IMR-90 (cell line): ENCODE measurements at regions not wholly inside any gene's neighbourhood (a gene's known extent, or its start where the extent isn't known, plus 50 kb on each side); places are given as distances from the start of the nearest gene placed in this dataset.
A peak's percentile ranks its signal among the peaks of the same experiment; 100 is the strongest.

Experiments
- ATAC-seq: fragments of 200-7000 bp; cut with Tn5 transposase; 2 replicates; pipeline ENCODE4 v1.9.1; 2020; ENCODE audit warnings: low read depth, mild to moderate bottlenecking, moderate library complexity
- BruUV-seq: library from RNA; stranded (reverse); fragments of 400-500 nt; replicated peaks from 2 replicates; lab custom pipeline; 2021; lab: Mats Ljungman, UMichigan
- CTCF ChIA-PET: fragments of 300-600 bp; formaldehyde crosslinking; extraction: SDS; loops from one replicate; lab custom pipeline; 2021; ENCODE audit warnings: antibody characterized with exemption; lab: Yijun Ruan, JAX
- POLR2A ChIA-PET: fragments of 300-600 bp; sonication (Branson Sonifier 250); formaldehyde crosslinking; loops from one replicate; lab custom pipeline; 2022; ENCODE audit warnings: antibody characterized with exemption; ENCODE audit not compliant: unreplicated experiment; lab: Charles Lee
- DNase-seq: peaks from one replicate; pipeline ENCODE4 v3.0.0; 2013
- H2AFZ ChIP-seq: replicated peaks from 2 replicates; pipeline ENCODE3; 2013; ENCODE audit warnings: low read length, mild to moderate bottlenecking; ENCODE audit not compliant: poor library complexity
- H2AK5ac ChIP-seq: 2 replicates; pipeline ENCODE4 v1.6.1; 2013; ENCODE audit warnings: low read depth, low read length, inconsistent platforms
- H2AK9ac ChIP-seq: replicated peaks from 2 replicates; pipeline ENCODE3; 2013; ENCODE audit warnings: mild to moderate bottlenecking, low read depth, low read length, moderate library complexity; ENCODE audit not compliant: poor library complexity
- H2BK120ac ChIP-seq: 2 replicates; pipeline ENCODE4 v1.6.1; 2013; ENCODE audit warnings: low read depth, low read length, inconsistent platforms
- H2BK15ac ChIP-seq: 3 replicates; pipeline ENCODE4 v1.6.1; 2013; ENCODE audit warnings: low read depth, low read length, inconsistent platforms
- H2BK20ac ChIP-seq: 2 replicates; pipeline ENCODE4 v1.6.1; 2013; ENCODE audit warnings: low read depth, mild to moderate bottlenecking, inconsistent platforms, low read length, moderate library complexity
- H2BK5ac ChIP-seq: 2 replicates; pipeline ENCODE4 v1.6.1; 2013; ENCODE audit warnings: mild to moderate bottlenecking, low read depth, low read length, inconsistent platforms; ENCODE audit not compliant: poor library complexity, severe bottlenecking
- H3K14ac ChIP-seq: replicated peaks from 2 replicates; pipeline ENCODE4 v1.6.1; 2013; ENCODE audit warnings: low read depth, low read length, inconsistent platforms
- H3K18ac ChIP-seq: 2 replicates; pipeline ENCODE4 v1.6.1; 2013; ENCODE audit warnings: low read depth, low read length, control low read depth
- H3K23ac ChIP-seq: 2 replicates; pipeline ENCODE4 v1.6.1; 2013; ENCODE audit warnings: low read depth, low read length, inconsistent platforms
- H3K27ac ChIP-seq: 2 replicates; pipeline ENCODE4 v1.5.1; 2013; ENCODE audit warnings: mild to moderate bottlenecking, control low read depth, low read length; ENCODE audit not compliant: insufficient read depth
- H3K27me3 ChIP-seq: 2 replicates; pipeline ENCODE4 v1.6.1; 2013; ENCODE audit warnings: low read length; ENCODE audit not compliant: control insufficient read depth, insufficient read depth
- H3K36me3 ChIP-seq: 2 replicates; pipeline ENCODE4 v1.6.1; 2013; ENCODE audit warnings: low read length, mixed read lengths; ENCODE audit not compliant: control insufficient read depth, insufficient read depth
- H3K4ac ChIP-seq: 2 replicates; pipeline ENCODE4 v1.6.1; 2013; ENCODE audit warnings: low read depth, low read length, inconsistent platforms
- H3K4me1 ChIP-seq: 2 replicates; pipeline ENCODE4 v1.6.1; 2013; ENCODE audit warnings: low read length, mixed read lengths; ENCODE audit not compliant: control insufficient read depth, insufficient read depth
- H3K4me2 ChIP-seq: 2 replicates; pipeline ENCODE4 v1.6.1; 2013; ENCODE audit warnings: low read depth, mild to moderate bottlenecking, control low read depth, low read length, moderate library complexity
- H3K4me3 ChIP-seq: 2 replicates; pipeline ENCODE4 v1.5.1; 2013; ENCODE audit warnings: low read depth, mild to moderate bottlenecking, control low read depth, low read length, moderate library complexity; ENCODE audit not compliant: insufficient read depth
- H3K56ac ChIP-seq: 2 replicates; pipeline ENCODE4 v1.6.1; 2013; ENCODE audit warnings: low read length, inconsistent platforms; ENCODE audit not compliant: insufficient read depth; ENCODE audit errors: extremely low read depth
- H3K79me1 ChIP-seq, 2 experiments: 2 replicates each; pipeline ENCODE4 v1.6.1; 2013; ENCODE audit warnings: low read length in 2 of 2, inconsistent platforms in 1 of 2, low read depth in 1 of 2
- H3K9ac ChIP-seq: 2 replicates; pipeline ENCODE4 v1.6.1; 2013; ENCODE audit warnings: low read depth, low read length, control low read depth
- H3K9me1 ChIP-seq: 2 replicates; pipeline ENCODE4 v1.6.1; 2013; ENCODE audit warnings: low read length, inconsistent platforms; ENCODE audit not compliant: insufficient read depth
- H3K9me3 ChIP-seq: 2 replicates; pipeline ENCODE4 v1.6.1; 2013; ENCODE audit warnings: low read length; ENCODE audit not compliant: control insufficient read depth, insufficient read depth
- H4K20me1 ChIP-seq: 2 replicates; pipeline ENCODE4 v1.6.1; 2013; ENCODE audit warnings: low read length, inconsistent platforms; ENCODE audit not compliant: insufficient read depth
- H4K5ac ChIP-seq: 2 replicates; pipeline ENCODE4 v1.6.1; 2013; ENCODE audit warnings: mild to moderate bottlenecking, low read depth, low read length, control low read depth
- H4K8ac ChIP-seq, 2 experiments: 2 replicates each; pipeline ENCODE4 v1.6.1; 2013; ENCODE audit warnings: low read depth in 2 of 2, low read length in 2 of 2, control low read depth in 1 of 2, inconsistent platforms in 1 of 2
- H4K91ac ChIP-seq: 2 replicates; pipeline ENCODE4 v1.6.1; 2013; ENCODE audit warnings: low read depth, low read length, inconsistent platforms; ENCODE audit not compliant: insufficient read depth
- BHLHE40 ChIP-seq: fragments of 150-350 bp; IDR thresholded peaks from 2 replicates; pipeline ENCODE4 v1.6.1; 2016; ENCODE audit warnings: mild to moderate bottlenecking, low read depth, low read length
- CHD1 ChIP-seq: IDR thresholded peaks from 2 replicates; pipeline ENCODE4 v1.6.1; 2012; ENCODE audit warnings: low read depth, low read length, improper control_type of control experiment
- FOS ChIP-seq: fragments of 150-350 bp; IDR thresholded peaks from 2 replicates; pipeline ENCODE4 v1.6.1; 2016; ENCODE audit warnings: low read depth, low read length
- MAZ ChIP-seq: IDR thresholded peaks from 2 replicates; pipeline ENCODE4 v1.6.1; 2012; ENCODE audit warnings: low read depth, mild to moderate bottlenecking, low read length, improper control_type of control experiment, moderate library complexity, borderline replicate concordance
- MXI1 ChIP-seq: IDR thresholded peaks from 2 replicates; pipeline ENCODE4 v1.6.1; 2012; ENCODE audit warnings: low read depth, mild to moderate bottlenecking, low read length, moderate library complexity, borderline replicate concordance
- NFE2L2 ChIP-seq: fragments of 150-350 bp; IDR thresholded peaks from 2 replicates; pipeline ENCODE4 v1.6.1; 2016; ENCODE audit warnings: low read depth, mild to moderate bottlenecking, low read length
- POLR2A ChIP-seq: IDR thresholded peaks from 2 replicates; pipeline ENCODE4 v1.6.1; 2012; ENCODE audit warnings: mild to moderate bottlenecking, low read depth, low read length
- RAD21 ChIP-seq: IDR thresholded peaks from 2 replicates; pipeline ENCODE4 v1.6.1; 2012; ENCODE audit warnings: low read length, improper control_type of control experiment
- RCOR1 ChIP-seq: IDR thresholded peaks from 2 replicates; pipeline ENCODE4 v1.6.1; 2012; ENCODE audit warnings: mild to moderate bottlenecking, low read length, improper control_type of control experiment; ENCODE audit not compliant: insufficient replicate concordance
- SMC3 ChIP-seq: fragments of 150-350 bp; IDR thresholded peaks from 2 replicates; pipeline ENCODE4 v1.6.1; 2016; ENCODE audit warnings: low read depth, mild to moderate bottlenecking, antibody characterized with exemption, low read length, moderate library complexity
- WGBS, 2 experiments: methylation state at CpG; one replicate each; pipeline versions ENCODE4 v1.1.5 to v1.1.7; 2013; ENCODE audit warnings: missing lambda C conversion rate in 2 of 2; ENCODE audit not compliant: insufficient read length in 1 of 2; ENCODE audit errors: extremely low coverage in 2 of 2; 5-methylcytosine and 5-hydroxymethylcytosine counted together
- dilution Hi-C: fragments of 300-500 bp; cut with HindIII; formaldehyde crosslinking; loops from one replicate; pipeline ENCODE4 v1.14.3; 2018; ENCODE audit warnings: low sequenced_read_pairs; ENCODE audit not compliant: unreplicated experiment
- in situ Hi-C: fragments of 300-500 bp; cut with MboI; formaldehyde crosslinking; loops from 3 replicates; pipeline ENCODE4 v1.14.3; 2019; ENCODE audit warnings: low sequenced_read_pairs, inconsistent platforms, mixed read lengths
- intact Hi-C: fragments of 100-400 bp; cut with micrococcal nuclease; formaldehyde crosslinking; loops from 2 replicates; pipeline ENCODE4 v1.10.0; 2022
- TF ChIP-seq, protein P1 (sequence below): conservative IDR thresholded peaks from 2 replicates; pipeline ENCODE4 v1.5.1; 2012; ENCODE audit warnings: mild to moderate bottlenecking, low read depth, low read length, improper control_type of control experiment
- TF ChIP-seq, protein P2 (sequence below): fragments of 150-350 bp; IDR thresholded peaks from 2 replicates; pipeline ENCODE4 v1.6.1; 2016; ENCODE audit warnings: low read depth, mild to moderate bottlenecking, low read length, moderate library complexity, borderline replicate concordance

DNA sequence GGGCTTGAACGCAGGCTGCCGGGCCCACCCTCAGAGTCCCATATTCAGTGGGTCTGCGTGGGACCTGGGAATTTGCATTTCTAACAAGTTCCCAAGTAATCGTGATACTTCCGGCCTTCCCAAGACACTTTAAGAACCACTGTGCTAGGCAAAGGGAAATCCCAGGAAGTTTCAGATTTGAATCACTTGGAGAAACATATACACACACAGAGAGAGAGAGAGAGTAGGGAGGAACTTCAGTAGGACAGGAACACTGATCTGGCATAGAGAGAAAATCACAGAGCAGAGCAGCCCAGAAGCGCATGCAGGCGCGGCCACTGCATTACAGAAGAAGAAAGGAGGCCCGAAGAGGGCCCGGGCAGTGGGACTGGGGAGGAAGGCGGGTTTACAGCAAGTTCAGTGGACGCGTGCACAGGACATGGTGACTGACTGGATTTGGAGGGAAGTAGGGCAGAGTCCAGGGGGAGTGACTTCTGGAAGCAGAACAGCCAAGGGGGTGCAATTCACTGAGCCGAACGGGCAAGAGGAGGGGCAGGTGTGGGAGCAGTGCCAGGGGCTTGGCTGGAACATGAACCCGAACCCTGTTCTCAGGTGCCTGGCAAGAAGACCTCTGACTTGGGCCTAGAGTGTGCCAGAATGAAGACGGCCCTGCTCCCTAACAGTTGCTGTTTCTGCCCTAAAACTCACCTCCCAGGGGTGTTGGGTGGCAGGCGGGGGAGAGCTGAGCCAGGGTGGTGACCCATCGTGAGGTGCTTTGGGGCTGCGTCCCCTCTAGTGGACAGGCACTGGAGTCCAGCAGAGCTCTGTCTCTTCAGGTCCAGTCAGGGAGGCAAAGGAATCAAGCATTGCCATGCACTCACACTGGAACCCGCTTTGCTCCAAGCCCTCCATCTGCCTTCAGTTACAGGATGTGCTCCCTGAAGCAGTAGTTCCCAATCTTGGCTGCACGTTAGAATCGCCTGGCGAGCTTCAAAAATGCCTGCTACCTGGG lies 101.3 kb upstream of the HES1 start (continued):
- TF ChIP-seq BHLHE40 = no peak

- Histone ChIP-seq H3K27me3 (peaks cover 47% of the 10 kb centered on the region), H3K4me1 (no peaks in the 10 kb centered on the region), H3K56ac (no peak overlapping the region), H3K9ac (no peak overlapping the region), H3K18ac (no peak overlapping the region), H3K79me1 (no peaks in the 10 kb centered on the region), H2AK5ac (no peak overlapping the region), H2BK5ac (no peak overlapping the region), H3K9me1 (no peaks in the 10 kb centered on the region), H2AK9ac (peak overlapping the region; percentile 15), H4K91ac (no peak overlapping the region), H3K27ac (no peak overlapping the region), H3K23ac (no peak overlapping the region), H3K4me3 (no peak overlapping the region), H3K4me2 (no peak overlapping the region), H2BK15ac (no peak overlapping the region), H4K5ac (no peak overlapping the region), H2AFZ (no peak overlapping the region), H3K4ac (no peak overlapping the region), H4K8ac (no peak overlapping the region), H4K20me1 (no peaks in the 10 kb centered on the region), H3K36me3 (no peaks in the 10 kb centered on the region), H3K9me3 (no peaks in the 10 kb centered on the region), H2BK120ac (no peak overlapping the region), H3K14ac (no peak overlapping the region), H2BK20ac (no peak overlapping the region)
- POLR2A ChIA-PET = no interaction called here
- no TSS peak for BruUV-seq
- DNase-seq (no peak), ATAC-seq (no peak)
- WGBS, 2 experiments = 31% methylated on average over 3 of the region's 5 CpGs; no CpG with 5 or more reads in 1 of the 2 experiments
- in situ Hi-C loops (no loop called here), intact Hi-C loops (no loop called here), dilution Hi-C loops (no loop called here)
- CTCF ChIA-PET = no interaction called here
- TF ChIP-seq NFE2L2 (no peak), SMC3 (no peak), POLR2A (no peak), FOS (no peak), CHD1 (no peak), MAZ (no peak), RAD21 (no peak), MXI1 (no peak), RCOR1 (no peak), BHLHE40 (no peak)
- TF ChIP-seq, protein P1, sequence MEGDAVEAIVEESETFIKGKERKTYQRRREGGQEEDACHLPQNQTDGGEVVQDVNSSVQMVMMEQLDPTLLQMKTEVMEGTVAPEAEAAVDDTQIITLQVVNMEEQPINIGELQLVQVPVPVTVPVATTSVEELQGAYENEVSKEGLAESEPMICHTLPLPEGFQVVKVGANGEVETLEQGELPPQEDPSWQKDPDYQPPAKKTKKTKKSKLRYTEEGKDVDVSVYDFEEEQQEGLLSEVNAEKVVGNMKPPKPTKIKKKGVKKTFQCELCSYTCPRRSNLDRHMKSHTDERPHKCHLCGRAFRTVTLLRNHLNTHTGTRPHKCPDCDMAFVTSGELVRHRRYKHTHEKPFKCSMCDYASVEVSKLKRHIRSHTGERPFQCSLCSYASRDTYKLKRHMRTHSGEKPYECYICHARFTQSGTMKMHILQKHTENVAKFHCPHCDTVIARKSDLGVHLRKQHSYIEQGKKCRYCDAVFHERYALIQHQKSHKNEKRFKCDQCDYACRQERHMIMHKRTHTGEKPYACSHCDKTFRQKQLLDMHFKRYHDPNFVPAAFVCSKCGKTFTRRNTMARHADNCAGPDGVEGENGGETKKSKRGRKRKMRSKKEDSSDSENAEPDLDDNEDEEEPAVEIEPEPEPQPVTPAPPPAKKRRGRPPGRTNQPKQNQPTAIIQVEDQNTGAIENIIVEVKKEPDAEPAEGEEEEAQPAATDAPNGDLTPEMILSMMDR = no peak
- TF ChIP-seq, protein P2, sequence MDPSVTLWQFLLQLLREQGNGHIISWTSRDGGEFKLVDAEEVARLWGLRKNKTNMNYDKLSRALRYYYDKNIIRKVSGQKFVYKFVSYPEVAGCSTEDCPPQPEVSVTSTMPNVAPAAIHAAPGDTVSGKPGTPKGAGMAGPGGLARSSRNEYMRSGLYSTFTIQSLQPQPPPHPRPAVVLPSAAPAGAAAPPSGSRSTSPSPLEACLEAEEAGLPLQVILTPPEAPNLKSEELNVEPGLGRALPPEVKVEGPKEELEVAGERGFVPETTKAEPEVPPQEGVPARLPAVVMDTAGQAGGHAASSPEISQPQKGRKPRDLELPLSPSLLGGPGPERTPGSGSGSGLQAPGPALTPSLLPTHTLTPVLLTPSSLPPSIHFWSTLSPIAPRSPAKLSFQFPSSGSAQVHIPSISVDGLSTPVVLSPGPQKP = no peak
Observed at GRCh38 chr3:194035406-194036138, 100.4 kb upstream of the HES1 start.
